ENCODE measurements at regions not wholly inside any gene's neighbourhood (a gene's known extent, or its start where the extent isn't known, plus 50 kb on each side); places are given as distances from the start of the nearest gene placed in this dataset.

DNA sequence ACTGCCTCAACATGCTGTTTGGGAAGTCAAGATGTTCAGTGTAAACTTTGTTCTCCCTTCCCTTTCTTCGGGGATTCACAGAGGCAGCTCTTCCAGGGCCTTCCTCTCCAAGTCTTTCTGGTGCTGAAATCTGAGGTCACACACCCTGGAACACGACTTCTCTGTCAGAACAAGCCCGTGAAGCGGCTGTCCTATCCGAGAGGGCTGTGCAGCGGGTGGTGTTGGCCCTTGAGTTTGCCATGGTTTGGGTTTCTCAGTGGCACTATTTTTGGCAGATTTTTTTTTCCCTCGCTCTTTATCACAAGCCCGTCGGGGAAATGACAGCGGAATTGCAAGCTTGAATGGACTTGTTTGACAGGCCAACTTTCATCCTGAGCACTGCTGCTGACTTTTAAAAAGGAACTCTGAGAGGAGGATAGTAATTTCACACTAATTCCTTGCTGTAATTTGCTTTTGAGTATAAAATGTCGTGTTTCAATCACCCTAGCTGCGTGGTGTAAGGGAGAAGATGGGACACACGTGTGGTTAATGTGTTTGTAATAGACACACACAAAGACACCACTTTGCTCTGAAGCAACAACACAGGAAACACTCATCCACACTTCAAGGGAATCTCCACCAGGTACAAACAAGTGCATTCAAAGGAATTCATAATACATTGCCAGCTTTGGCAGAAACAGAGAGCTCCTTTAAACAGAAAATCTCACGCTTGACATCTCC is 60.1 kb upstream of the TARBP1 start:
- no peaks in the 10 kb centered on the region for H3K9me3 ChIP-seq (ENCODE audit: low read depth, low read length)
- H3K27ac ChIP-seq, result no peak overlapping the region
- no peak overlapping the region for H3K9ac ChIP-seq (ENCODE audit: insufficient read length)
- no peaks in the 10 kb centered on the region for H3K36me3 ChIP-seq (ENCODE audit: insufficient read depth, low read length)
- DNase-seq (ENCODE audit: low read depth, low spot score), result no peak
- no peak overlapping the region for H3K4me3 ChIP-seq
- TF ChIP-seq EZH2 (IDR thresholded peaks at IDR 0.05), result no peak
- no peak for TF ChIP-seq FOXP2 (optimal IDR thresholded peaks at IDR 0.05; ENCODE audit: control extremely low read depth, extremely low read length, insufficient read depth)
- no peak for TF ChIP-seq POLR2AphosphoS5 (IDR thresholded peaks at IDR 0.05; ENCODE audit: borderline replicate concordance, low read depth, low read length)

DNA sequence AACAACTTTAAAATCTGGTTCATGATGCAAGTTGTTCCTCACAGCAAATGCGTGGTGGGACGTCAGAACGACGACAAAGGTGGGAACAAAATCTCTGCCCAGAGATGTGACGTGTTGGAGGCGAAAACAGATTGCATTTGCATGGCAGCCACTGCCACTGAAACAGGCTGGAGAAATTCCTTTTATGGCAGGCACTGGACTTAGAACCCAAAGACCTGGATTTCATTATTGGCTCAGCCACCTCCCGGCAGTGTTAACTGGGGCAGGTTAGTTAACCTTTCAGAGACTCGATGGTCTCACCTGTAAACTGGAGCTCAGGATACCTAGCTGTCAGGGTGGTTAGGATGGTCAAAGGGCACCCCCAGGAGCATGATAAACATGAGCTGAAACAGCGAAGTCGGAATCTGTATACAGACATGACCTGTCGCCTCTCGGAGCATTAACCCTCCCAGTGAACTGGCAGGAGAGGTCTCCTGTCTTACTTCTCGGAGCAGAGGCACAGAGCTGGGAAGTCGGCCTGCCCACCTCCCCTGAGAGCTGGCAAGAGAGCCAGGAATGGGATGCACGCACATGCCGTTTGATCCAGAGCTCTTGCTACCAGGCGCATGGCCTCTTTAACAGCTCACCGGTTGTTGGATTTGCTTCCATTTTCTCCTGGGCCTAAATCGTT is 59.2 kb upstream of the TARBP1 start:
- Histone ChIP-seq H3K27ac (no peak overlapping the region), H3K4me3 (no peak overlapping the region), H3K9ac (ENCODE audit: insufficient read length) (no peak overlapping the region), H3K36me3 (ENCODE audit: insufficient read depth, low read length) (no peaks in the 10 kb centered on the region), H3K9me3 (ENCODE audit: low read depth, low read length) (no peaks in the 10 kb centered on the region)
- no peak for DNase-seq (ENCODE audit: low read depth, low spot score)
- TF ChIP-seq POLR2AphosphoS5 (IDR thresholded peaks at IDR 0.05; ENCODE audit: borderline replicate concordance, low read depth, low read length) (no peak), FOXP2 (optimal IDR thresholded peaks at IDR 0.05; ENCODE audit: control extremely low read depth, extremely low read length, insufficient read depth) (no peak), EZH2 (IDR thresholded peaks at IDR 0.05) (no peak)

DNA sequence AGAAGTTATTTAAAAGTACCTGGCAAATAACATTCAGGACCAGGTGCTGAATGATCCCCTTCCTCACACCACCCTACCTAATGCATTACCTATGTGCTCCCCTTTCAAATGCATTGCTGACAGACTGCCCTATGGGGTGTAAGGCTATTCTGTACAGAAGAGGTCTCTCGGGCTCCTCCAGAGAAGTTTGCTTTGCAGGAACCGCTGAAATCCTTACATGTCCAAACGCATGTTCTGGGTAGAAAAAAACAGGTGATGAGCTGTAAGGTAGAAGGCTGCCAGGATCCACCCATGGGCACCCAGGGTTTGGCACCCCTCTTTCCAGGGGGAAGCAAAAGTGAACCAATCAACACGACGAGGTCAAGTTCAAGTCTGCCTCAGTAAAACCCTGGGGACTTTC is 58.3 kb upstream of the TARBP1 start:
- H3K27ac ChIP-seq, result no peak overlapping the region
- TF ChIP-seq POLR2AphosphoS5 (IDR thresholded peaks at IDR 0.05; ENCODE audit: borderline replicate concordance, low read depth, low read length), result no peak
- no peak for TF ChIP-seq EZH2 (IDR thresholded peaks at IDR 0.05)
- no peak for TF ChIP-seq FOXP2 (optimal IDR thresholded peaks at IDR 0.05; ENCODE audit: control extremely low read depth, extremely low read length, insufficient read depth)
- DNase-seq (ENCODE audit: low read depth, low spot score), result no peak

DNA sequence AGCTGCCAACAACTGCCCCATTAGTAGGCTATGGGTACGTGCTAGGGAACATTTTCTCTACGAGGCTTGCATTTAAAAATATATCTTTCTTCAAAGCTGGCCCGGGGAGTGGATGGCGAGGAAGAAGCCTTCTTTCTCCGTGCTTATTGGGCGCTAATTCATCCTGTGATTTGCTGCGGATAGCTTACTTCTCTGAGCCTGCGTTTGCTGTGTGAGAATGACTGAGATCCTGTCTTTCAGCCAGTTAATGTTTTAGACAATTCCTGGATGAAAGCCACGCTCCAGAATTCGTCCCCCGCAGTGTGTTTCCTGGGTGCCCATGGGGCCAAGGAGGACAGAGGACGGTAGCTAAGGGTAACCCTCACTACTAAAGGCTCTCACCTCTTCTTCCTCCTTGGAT is 57.8 kb upstream of the TARBP1 start:
- TF ChIP-seq EZH2 (IDR thresholded peaks at IDR 0.05), result no peak
- no peak for TF ChIP-seq FOXP2 (optimal IDR thresholded peaks at IDR 0.05; ENCODE audit: control extremely low read depth, extremely low read length, insufficient read depth)
- no peak for TF ChIP-seq POLR2AphosphoS5 (IDR thresholded peaks at IDR 0.05; ENCODE audit: borderline replicate concordance, low read depth, low read length)
- H3K36me3 ChIP-seq (ENCODE audit: insufficient read depth, low read length), result no peaks in the 10 kb centered on the region
- DNase-seq (ENCODE audit: low read depth, low spot score), result no peak
- no peak overlapping the region for H3K27ac ChIP-seq
- H3K9ac ChIP-seq (ENCODE audit: insufficient read length), result no peak overlapping the region
- no peaks in the 10 kb centered on the region for H3K9me3 ChIP-seq (ENCODE audit: low read depth, low read length)
- H3K4me3 ChIP-seq, result no peak overlapping the region

More for the DNA sequence above, 58.3 kb upstream of the TARBP1 start:
- H3K4me3 ChIP-seq, result no peak overlapping the region
- H3K9me3 ChIP-seq (ENCODE audit: low read depth, low read length), result no peaks in the 10 kb centered on the region
- H3K36me3 ChIP-seq (ENCODE audit: insufficient read depth, low read length), result no peaks in the 10 kb centered on the region
- no peak overlapping the region for H3K9ac ChIP-seq (ENCODE audit: insufficient read length)

DNA sequence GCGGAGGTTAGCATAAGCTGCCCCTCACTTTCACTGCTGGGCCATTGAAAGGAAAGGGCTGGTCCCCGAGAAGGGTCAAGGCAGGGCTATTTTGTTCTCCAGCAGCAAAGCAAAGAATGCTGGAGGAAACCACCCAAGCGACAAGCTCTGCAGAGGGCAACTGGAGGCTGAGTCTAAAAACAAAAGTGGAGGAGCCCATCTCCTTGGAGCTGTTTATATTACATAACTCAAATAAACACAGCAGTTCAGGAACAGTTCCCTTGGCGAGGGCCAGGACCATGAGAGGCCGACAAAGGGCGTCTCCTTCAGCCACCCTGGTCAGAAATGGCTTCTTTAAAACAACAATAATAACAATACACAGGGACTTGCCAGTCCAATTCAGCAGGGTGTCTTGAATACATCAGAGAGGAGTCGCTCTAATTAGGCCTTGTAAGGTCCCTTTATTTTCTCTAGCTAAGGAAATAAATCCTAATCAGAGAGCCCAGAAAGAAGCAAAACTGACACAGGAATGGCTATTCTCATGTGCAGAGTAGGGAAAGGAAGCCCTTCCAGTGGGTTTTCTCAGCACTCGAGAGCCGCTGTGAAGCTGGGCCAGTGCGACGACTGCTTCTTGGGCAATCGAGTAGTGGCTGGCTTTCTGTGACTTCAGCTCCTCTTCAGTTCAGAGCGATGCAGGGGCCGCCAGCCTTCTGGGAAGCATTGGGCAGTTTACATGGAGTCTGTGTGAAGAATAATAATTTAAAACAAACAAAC is 57.0 kb upstream of the TARBP1 start:
- Histone ChIP-seq H3K4me3 (no peak overlapping the region), H3K27ac (no peak overlapping the region), H3K9ac (ENCODE audit: insufficient read length) (no peak overlapping the region), H3K9me3 (ENCODE audit: low read depth, low read length) (no peaks in the 10 kb centered on the region), H3K36me3 (ENCODE audit: insufficient read depth, low read length) (no peaks in the 10 kb centered on the region)
- no peak for TF ChIP-seq FOXP2 (optimal IDR thresholded peaks at IDR 0.05; ENCODE audit: control extremely low read depth, extremely low read length, insufficient read depth)
- no peak for TF ChIP-seq EZH2 (IDR thresholded peaks at IDR 0.05)
- no peak for TF ChIP-seq POLR2AphosphoS5 (IDR thresholded peaks at IDR 0.05; ENCODE audit: borderline replicate concordance, low read depth, low read length)
- no peak for DNase-seq (ENCODE audit: low read depth, low spot score)

DNA sequence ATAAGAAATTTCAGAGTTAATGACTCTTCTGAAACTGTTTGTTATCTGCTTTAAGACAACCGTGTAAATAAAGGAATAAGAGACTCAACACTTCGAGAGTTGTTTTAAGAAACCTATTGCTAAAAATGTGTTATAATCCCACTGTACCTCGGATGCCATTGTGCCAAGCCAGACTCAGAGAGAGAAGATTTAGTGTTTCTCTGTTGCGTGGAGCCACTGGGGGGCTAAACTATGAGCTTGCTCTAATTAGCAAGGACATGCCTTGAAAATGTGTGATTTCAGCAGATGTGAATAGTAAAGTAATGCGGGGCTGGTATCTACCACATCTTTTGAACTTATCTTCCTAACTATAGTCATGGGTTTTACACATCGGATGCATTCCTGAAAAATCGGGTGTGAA is 56.2 kb upstream of the TARBP1 start:
- no peak overlapping the region for H3K4me3 ChIP-seq
- H3K36me3 ChIP-seq (ENCODE audit: insufficient read depth, low read length), result no peaks in the 10 kb centered on the region
- DNase-seq (ENCODE audit: low read depth, low spot score), result no peak
- no peaks in the 10 kb centered on the region for H3K9me3 ChIP-seq (ENCODE audit: low read depth, low read length)
- H3K9ac ChIP-seq (ENCODE audit: insufficient read length), result no peak overlapping the region
- peak overlapping the region; percentile 92 for H3K27ac ChIP-seq
- TF ChIP-seq POLR2AphosphoS5 (IDR thresholded peaks at IDR 0.05; ENCODE audit: borderline replicate concordance, low read depth, low read length), result no peak
- TF ChIP-seq EZH2 (IDR thresholded peaks at IDR 0.05), result no peak
- TF ChIP-seq FOXP2 (optimal IDR thresholded peaks at IDR 0.05; ENCODE audit: control extremely low read depth, extremely low read length, insufficient read depth), result no peak

DNA sequence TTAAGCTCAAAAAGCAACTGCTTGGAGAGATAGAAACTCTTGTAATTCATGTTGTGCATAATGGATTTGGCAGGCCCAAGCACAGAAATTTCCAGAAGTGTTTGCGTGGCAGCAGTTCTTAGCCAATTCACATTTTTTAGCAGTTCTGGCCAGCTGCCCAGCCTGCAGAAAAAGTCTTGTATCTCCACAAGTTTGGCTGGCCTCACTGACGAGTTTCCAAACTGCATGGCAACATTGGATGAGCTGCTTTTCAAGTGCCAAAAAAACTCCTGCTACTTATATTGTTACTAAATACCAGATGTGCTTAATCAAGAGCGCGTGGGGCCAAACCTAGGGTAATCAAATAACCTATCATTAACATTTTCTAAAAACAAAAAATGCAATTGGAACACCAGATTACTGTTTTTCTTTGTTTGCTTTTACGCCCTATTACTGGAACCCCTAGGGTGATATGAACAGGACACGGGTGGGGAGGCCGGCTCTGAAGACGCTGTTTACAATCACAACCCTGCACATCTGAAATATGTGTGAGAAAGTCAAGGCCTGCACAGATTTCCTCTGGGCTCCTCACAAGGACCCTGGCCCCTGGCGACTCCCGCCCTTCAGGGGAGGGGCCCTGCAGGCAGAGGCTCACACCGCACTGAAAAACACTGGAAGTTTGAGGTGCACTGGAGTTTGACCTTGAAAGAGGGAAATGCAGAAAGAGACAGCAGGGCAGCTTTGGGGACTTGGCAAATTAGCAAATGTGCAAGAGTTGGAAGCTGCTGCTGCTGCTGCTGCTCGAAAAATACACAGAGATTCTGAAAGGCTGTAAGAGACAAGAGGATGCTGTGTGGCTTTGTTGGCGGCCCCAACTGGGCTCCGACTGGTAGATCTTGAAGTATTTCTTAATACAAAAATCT is 55.2 kb upstream of the TARBP1 start:
- H3K9me3 ChIP-seq (ENCODE audit: low read depth, low read length), result no peaks in the 10 kb centered on the region
- H3K4me3 ChIP-seq, result peak overlapping the region; percentile 53; the same call in 1 of the 2 replicates
- DNase-seq (ENCODE audit: low read depth, low spot score), result no peak
- H3K36me3 ChIP-seq (ENCODE audit: insufficient read depth, low read length), result no peaks in the 10 kb centered on the region
- H3K27ac ChIP-seq, result peak overlapping the region; percentile 92
- peak overlapping the region; percentile 34 for H3K9ac ChIP-seq (ENCODE audit: insufficient read length)
- TF ChIP-seq FOXP2 (optimal IDR thresholded peaks at IDR 0.05; ENCODE audit: control extremely low read depth, extremely low read length, insufficient read depth), result peak; percentile 75
- no peak for TF ChIP-seq EZH2 (IDR thresholded peaks at IDR 0.05)
- no peak for TF ChIP-seq POLR2AphosphoS5 (IDR thresholded peaks at IDR 0.05; ENCODE audit: borderline replicate concordance, low read depth, low read length)

Data from SK-N-MC (cell line).